IMR-90 (cell line): ENCODE measurements at regions not wholly inside any gene's neighbourhood (a gene's known extent, or its start where the extent isn't known, plus 50 kb on each side); places are given as distances from the start of the nearest gene placed in this dataset.

ENCODE experiments used
- ATAC-seq: fragments of 200-7000 bp; cut with Tn5 transposase; 2 replicates; pipeline ENCODE4 v1.9.1; 2020; ENCODE audit warnings: low read depth, mild to moderate bottlenecking, moderate library complexity
- BruUV-seq: library from RNA; stranded (reverse); fragments of 400-500 nt; replicated peaks from 2 replicates; lab custom pipeline; 2021; lab: Mats Ljungman, UMichigan
- CTCF ChIA-PET: fragments of 300-600 bp; formaldehyde crosslinking; extraction: SDS; loops from one replicate; lab custom pipeline; 2021; ENCODE audit warnings: antibody characterized with exemption; lab: Yijun Ruan, JAX
- POLR2A ChIA-PET: fragments of 300-600 bp; sonication (Branson Sonifier 250); formaldehyde crosslinking; loops from one replicate; lab custom pipeline; 2022; ENCODE audit warnings: antibody characterized with exemption; ENCODE audit not compliant: unreplicated experiment; lab: Charles Lee
- DNase-seq: peaks from one replicate; pipeline ENCODE4 v3.0.0; 2013
- H2AFZ ChIP-seq: replicated peaks from 2 replicates; pipeline ENCODE3; 2013; ENCODE audit warnings: low read length, mild to moderate bottlenecking; ENCODE audit not compliant: poor library complexity
- H2AK5ac ChIP-seq: 2 replicates; pipeline ENCODE4 v1.6.1; 2013; ENCODE audit warnings: low read depth, low read length, inconsistent platforms
- H2AK9ac ChIP-seq: replicated peaks from 2 replicates; pipeline ENCODE3; 2013; ENCODE audit warnings: mild to moderate bottlenecking, low read depth, low read length, moderate library complexity; ENCODE audit not compliant: poor library complexity
- H2BK120ac ChIP-seq: 2 replicates; pipeline ENCODE4 v1.6.1; 2013; ENCODE audit warnings: low read depth, low read length, inconsistent platforms
- H2BK15ac ChIP-seq: 3 replicates; pipeline ENCODE4 v1.6.1; 2013; ENCODE audit warnings: low read depth, low read length, inconsistent platforms
- H2BK20ac ChIP-seq: 2 replicates; pipeline ENCODE4 v1.6.1; 2013; ENCODE audit warnings: low read depth, mild to moderate bottlenecking, inconsistent platforms, low read length, moderate library complexity
- H2BK5ac ChIP-seq: 2 replicates; pipeline ENCODE4 v1.6.1; 2013; ENCODE audit warnings: mild to moderate bottlenecking, low read depth, low read length, inconsistent platforms; ENCODE audit not compliant: poor library complexity, severe bottlenecking
- H3K14ac ChIP-seq: replicated peaks from 2 replicates; pipeline ENCODE4 v1.6.1; 2013; ENCODE audit warnings: low read depth, low read length, inconsistent platforms
- H3K18ac ChIP-seq: 2 replicates; pipeline ENCODE4 v1.6.1; 2013; ENCODE audit warnings: low read depth, low read length, control low read depth
- H3K23ac ChIP-seq: 2 replicates; pipeline ENCODE4 v1.6.1; 2013; ENCODE audit warnings: low read depth, low read length, inconsistent platforms
- H3K27ac ChIP-seq: 2 replicates; pipeline ENCODE4 v1.5.1; 2013; ENCODE audit warnings: mild to moderate bottlenecking, control low read depth, low read length; ENCODE audit not compliant: insufficient read depth
- H3K27me3 ChIP-seq: 2 replicates; pipeline ENCODE4 v1.6.1; 2013; ENCODE audit warnings: low read length; ENCODE audit not compliant: control insufficient read depth, insufficient read depth
- H3K36me3 ChIP-seq: 2 replicates; pipeline ENCODE4 v1.6.1; 2013; ENCODE audit warnings: low read length, mixed read lengths; ENCODE audit not compliant: control insufficient read depth, insufficient read depth
- H3K4ac ChIP-seq: 2 replicates; pipeline ENCODE4 v1.6.1; 2013; ENCODE audit warnings: low read depth, low read length, inconsistent platforms
- H3K4me1 ChIP-seq: 2 replicates; pipeline ENCODE4 v1.6.1; 2013; ENCODE audit warnings: low read length, mixed read lengths; ENCODE audit not compliant: control insufficient read depth, insufficient read depth
- H3K4me2 ChIP-seq: 2 replicates; pipeline ENCODE4 v1.6.1; 2013; ENCODE audit warnings: low read depth, mild to moderate bottlenecking, control low read depth, low read length, moderate library complexity
- H3K4me3 ChIP-seq: 2 replicates; pipeline ENCODE4 v1.5.1; 2013; ENCODE audit warnings: low read depth, mild to moderate bottlenecking, control low read depth, low read length, moderate library complexity; ENCODE audit not compliant: insufficient read depth
- H3K56ac ChIP-seq: 2 replicates; pipeline ENCODE4 v1.6.1; 2013; ENCODE audit warnings: low read length, inconsistent platforms; ENCODE audit not compliant: insufficient read depth; ENCODE audit errors: extremely low read depth
- H3K79me1 ChIP-seq, 2 experiments: 2 replicates each; pipeline ENCODE4 v1.6.1; 2013; ENCODE audit warnings: low read length in 2 of 2, inconsistent platforms in 1 of 2, low read depth in 1 of 2
- H3K9ac ChIP-seq: 2 replicates; pipeline ENCODE4 v1.6.1; 2013; ENCODE audit warnings: low read depth, low read length, control low read depth
- H3K9me1 ChIP-seq: 2 replicates; pipeline ENCODE4 v1.6.1; 2013; ENCODE audit warnings: low read length, inconsistent platforms; ENCODE audit not compliant: insufficient read depth
- H3K9me3 ChIP-seq: 2 replicates; pipeline ENCODE4 v1.6.1; 2013; ENCODE audit warnings: low read length; ENCODE audit not compliant: control insufficient read depth, insufficient read depth
- H4K20me1 ChIP-seq: 2 replicates; pipeline ENCODE4 v1.6.1; 2013; ENCODE audit warnings: low read length, inconsistent platforms; ENCODE audit not compliant: insufficient read depth
- H4K5ac ChIP-seq: 2 replicates; pipeline ENCODE4 v1.6.1; 2013; ENCODE audit warnings: mild to moderate bottlenecking, low read depth, low read length, control low read depth
- H4K8ac ChIP-seq, 2 experiments: 2 replicates each; pipeline ENCODE4 v1.6.1; 2013; ENCODE audit warnings: low read depth in 2 of 2, low read length in 2 of 2, control low read depth in 1 of 2, inconsistent platforms in 1 of 2
- H4K91ac ChIP-seq: 2 replicates; pipeline ENCODE4 v1.6.1; 2013; ENCODE audit warnings: low read depth, low read length, inconsistent platforms; ENCODE audit not compliant: insufficient read depth
- BHLHE40 ChIP-seq: fragments of 150-350 bp; IDR thresholded peaks from 2 replicates; pipeline ENCODE4 v1.6.1; 2016; ENCODE audit warnings: mild to moderate bottlenecking, low read depth, low read length
- CEBPB ChIP-seq: IDR thresholded peaks from 2 replicates; pipeline ENCODE4 v1.6.1; 2012; ENCODE audit warnings: low read depth, low read length, improper control_type of control experiment
- ELK1 ChIP-seq: fragments of 150-350 bp; IDR thresholded peaks from 2 replicates; pipeline ENCODE4 v1.6.1; 2016; ENCODE audit warnings: low read depth, mild to moderate bottlenecking, low read length, moderate library complexity, borderline replicate concordance
- MAZ ChIP-seq: IDR thresholded peaks from 2 replicates; pipeline ENCODE4 v1.6.1; 2012; ENCODE audit warnings: low read depth, mild to moderate bottlenecking, low read length, improper control_type of control experiment, moderate library complexity, borderline replicate concordance
- NFE2L2 ChIP-seq: fragments of 150-350 bp; IDR thresholded peaks from 2 replicates; pipeline ENCODE4 v1.6.1; 2016; ENCODE audit warnings: low read depth, mild to moderate bottlenecking, low read length
- POLR2A ChIP-seq: IDR thresholded peaks from 2 replicates; pipeline ENCODE4 v1.6.1; 2012; ENCODE audit warnings: mild to moderate bottlenecking, low read depth, low read length
- RAD21 ChIP-seq: IDR thresholded peaks from 2 replicates; pipeline ENCODE4 v1.6.1; 2012; ENCODE audit warnings: low read length, improper control_type of control experiment
- RFX5 ChIP-seq: IDR thresholded peaks from 2 replicates; pipeline ENCODE4 v1.8.0; 2012; ENCODE audit warnings: low read depth, mild to moderate bottlenecking, low read length, moderate library complexity
- SMC3 ChIP-seq: fragments of 150-350 bp; IDR thresholded peaks from 2 replicates; pipeline ENCODE4 v1.6.1; 2016; ENCODE audit warnings: low read depth, mild to moderate bottlenecking, antibody characterized with exemption, low read length, moderate library complexity
- WGBS, 2 experiments: methylation state at CpG; one replicate each; pipeline versions ENCODE4 v1.1.5 to v1.1.7; 2013; ENCODE audit warnings: missing lambda C conversion rate in 2 of 2; ENCODE audit not compliant: insufficient read length in 1 of 2; ENCODE audit errors: extremely low coverage in 2 of 2; 5-methylcytosine and 5-hydroxymethylcytosine counted together
- dilution Hi-C: fragments of 300-500 bp; cut with HindIII; formaldehyde crosslinking; loops from one replicate; pipeline ENCODE4 v1.14.3; 2018; ENCODE audit warnings: low sequenced_read_pairs; ENCODE audit not compliant: unreplicated experiment
- in situ Hi-C: fragments of 300-500 bp; cut with MboI; formaldehyde crosslinking; loops from 3 replicates; pipeline ENCODE4 v1.14.3; 2019; ENCODE audit warnings: low sequenced_read_pairs, inconsistent platforms, mixed read lengths
- intact Hi-C: fragments of 100-400 bp; cut with micrococcal nuclease; formaldehyde crosslinking; loops from 2 replicates; pipeline ENCODE4 v1.10.0; 2022
- TF ChIP-seq, protein P1 (sequence below): fragments of 150-350 bp; IDR thresholded peaks from 2 replicates; pipeline ENCODE4 v1.6.1; 2017; ENCODE audit warnings: mild to moderate bottlenecking, antibody characterized with exemption, low read length, low read depth

- Histone ChIP-seq H3K4me1 (peaks cover 26% of the 10 kb centered on the region), H3K9me3 (no peaks in the 10 kb centered on the region), H2BK20ac (peak overlapping the region; percentile 73), H4K91ac (peak overlapping the region; percentile 69), H3K14ac (peak overlapping the region; percentile 35), H3K27ac (peak overlapping the region; percentile 35; the same call in 1 of the 2 replicates), H2BK15ac (peak overlapping the region; percentile 12; the same call in 2 of the 3 replicates), H3K27me3 (no peaks in the 10 kb centered on the region), H2AFZ (no peak overlapping the region), H3K56ac (0 out of 2 replicates have a peak overlapping the region, but pooled peaks have one; percentile 44), H3K4ac (peak overlapping the region; percentile 27), H3K4me3 (no peak overlapping the region), H3K9ac (no peak overlapping the region), H4K5ac (peak overlapping the region; percentile 89), H3K9me1 (peaks cover 9% of the 10 kb centered on the region), H2BK120ac (peak overlapping the region; percentile 62), H2AK5ac (peak overlapping the region; percentile 70), H3K23ac (no peak overlapping the region; the same call in 1 of the 2 replicates), H4K20me1 (no peaks in the 10 kb centered on the region), H3K36me3 (no peaks in the 10 kb centered on the region), H2BK5ac (peak overlapping the region; percentile 83), H4K8ac (peak overlapping the region in 1 of 2 experiments; percentile 85; a peak in 3 of 4 replicates), H3K79me1 (no peaks in the 10 kb centered on the region), H3K4me2 (peak overlapping the region; percentile 13; the same call in 1 of the 2 replicates), H3K18ac (peak overlapping the region; percentile 82), H2AK9ac (no peak overlapping the region)
- dilution Hi-C loops: no loop called here
- DNase-seq (no peak), ATAC-seq (peak; percentile 16)
- no TSS peak for BruUV-seq
- no CpG with 5 or more reads among the region's 6 CpGs for WGBS, 2 experiments
- POLR2A ChIA-PET: interaction anchor here (0.6 kb wide), 1 partner anchor 61 kb away, joined by 4 read pairs; no protein-coding TSS in a partner anchor
- no peak for TF ChIP-seq RFX5
- TF ChIP-seq POLR2A: no peak
- no peak for TF ChIP-seq ELK1
- TF ChIP-seq SMC3: no peak
- TF ChIP-seq MAZ: no peak
- TF ChIP-seq, protein P1, sequence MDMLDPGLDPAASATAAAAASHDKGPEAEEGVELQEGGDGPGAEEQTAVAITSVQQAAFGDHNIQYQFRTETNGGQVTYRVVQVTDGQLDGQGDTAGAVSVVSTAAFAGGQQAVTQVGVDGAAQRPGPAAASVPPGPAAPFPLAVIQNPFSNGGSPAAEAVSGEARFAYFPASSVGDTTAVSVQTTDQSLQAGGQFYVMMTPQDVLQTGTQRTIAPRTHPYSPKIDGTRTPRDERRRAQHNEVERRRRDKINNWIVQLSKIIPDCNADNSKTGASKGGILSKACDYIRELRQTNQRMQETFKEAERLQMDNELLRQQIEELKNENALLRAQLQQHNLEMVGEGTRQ: peak; percentile 22; the same call in 1 of the 2 replicates
- peak; percentile 56 for TF ChIP-seq CEBPB
- no peak for TF ChIP-seq RAD21
- TF ChIP-seq NFE2L2: no peak
- no peak for TF ChIP-seq BHLHE40
- in situ Hi-C loops: loop anchor here (25.0 kb wide), 1 partner anchor 529 kb away; no protein-coding TSS in a partner anchor
- intact Hi-C loops: no loop called here
- CTCF ChIA-PET: interaction anchor here (1.4 kb wide), 1 partner anchor 108 kb away, joined by 3 read pairs; no protein-coding TSS in a partner anchor
Observed at GRCh38 chr4:53716471-53717063, 125.3 kb upstream of the LNX1 start.
